ENCODE measurements at regions not wholly inside any gene's neighbourhood (a gene's known extent, or its start where the extent isn't known, plus 50 kb on each side); places are given as distances from the start of the nearest gene placed in this dataset.

DNA sequence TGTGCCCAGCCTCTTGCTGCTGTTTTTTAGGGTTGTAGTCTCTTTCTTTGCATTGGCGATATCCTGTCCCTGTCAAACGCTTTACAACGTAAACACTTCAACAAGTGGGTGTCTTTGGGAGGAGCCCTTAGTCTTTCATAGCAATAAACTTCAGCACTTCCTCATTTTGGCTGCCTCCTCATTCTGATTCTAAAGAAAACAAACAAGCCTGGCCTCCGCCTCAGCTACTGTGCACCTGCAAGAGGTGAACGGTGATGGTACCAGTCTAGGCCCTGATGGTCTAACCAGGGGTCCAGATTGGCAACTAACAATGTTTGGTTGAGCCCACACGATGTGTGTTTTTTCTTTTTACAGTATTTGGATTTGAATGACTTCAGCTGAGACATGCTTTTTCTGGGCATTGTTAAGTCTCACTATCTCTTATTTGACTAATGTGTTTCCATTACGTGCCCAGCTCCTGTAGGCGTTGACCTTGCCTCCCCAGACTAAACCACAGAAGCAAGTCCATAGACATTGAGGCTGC is 53.2 kb upstream of the CUL3 start (continued):
- TF ChIP-seq, protein P1, sequence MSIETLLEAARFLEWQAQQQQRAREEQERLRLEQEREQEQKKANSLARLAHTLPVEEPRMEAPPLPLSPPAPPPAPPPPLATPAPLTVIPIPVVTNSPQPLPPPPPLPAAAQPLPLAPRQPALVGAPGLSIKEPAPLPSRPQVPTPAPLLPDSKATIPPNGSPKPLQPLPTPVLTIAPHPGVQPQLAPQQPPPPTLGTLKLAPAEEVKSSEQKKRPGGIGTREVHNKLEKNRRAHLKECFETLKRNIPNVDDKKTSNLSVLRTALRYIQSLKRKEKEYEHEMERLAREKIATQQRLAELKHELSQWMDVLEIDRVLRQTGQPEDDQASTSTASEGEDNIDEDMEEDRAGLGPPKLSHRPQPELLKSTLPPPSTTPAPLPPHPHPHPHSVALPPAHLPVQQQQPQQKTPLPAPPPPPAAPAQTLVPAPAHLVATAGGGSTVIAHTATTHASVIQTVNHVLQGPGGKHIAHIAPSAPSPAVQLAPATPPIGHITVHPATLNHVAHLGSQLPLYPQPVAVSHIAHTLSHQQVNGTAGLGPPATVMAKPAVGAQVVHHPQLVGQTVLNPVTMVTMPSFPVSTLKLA (conservative IDR thresholded peaks at IDR 0.05) = no peak
- TF ChIP-seq ARID3A (IDR thresholded peaks at IDR 0.05; ENCODE audit: borderline replicate concordance, low read depth, low read length) = no peak
- peak; percentile 34 for TF ChIP-seq MEIS2 (IDR thresholded peaks at IDR 0.05; ENCODE audit: partially characterized antibody)
- TF ChIP-seq, protein P2, sequence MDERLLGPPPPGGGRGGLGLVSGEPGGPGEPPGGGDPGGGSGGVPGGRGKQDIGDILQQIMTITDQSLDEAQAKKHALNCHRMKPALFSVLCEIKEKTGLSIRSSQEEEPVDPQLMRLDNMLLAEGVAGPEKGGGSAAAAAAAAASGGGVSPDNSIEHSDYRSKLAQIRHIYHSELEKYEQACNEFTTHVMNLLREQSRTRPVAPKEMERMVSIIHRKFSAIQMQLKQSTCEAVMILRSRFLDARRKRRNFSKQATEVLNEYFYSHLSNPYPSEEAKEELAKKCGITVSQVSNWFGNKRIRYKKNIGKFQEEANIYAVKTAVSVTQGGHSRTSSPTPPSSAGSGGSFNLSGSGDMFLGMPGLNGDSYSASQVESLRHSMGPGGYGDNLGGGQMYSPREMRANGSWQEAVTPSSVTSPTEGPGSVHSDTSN (CRISPR knock-in tag; IDR thresholded peaks at IDR 0.05; ENCODE audit: low read depth) = no peak
- TF ChIP-seq, protein P2 (tag; conservative IDR thresholded peaks at IDR 0.05; ENCODE audit: low read depth) = 0 out of 2 replicates have a peak, but pooled peaks have one; percentile 12
- TF ChIP-seq LCOR (CRISPR knock-in tag; IDR thresholded peaks at IDR 0.05) = no peak
- TF ChIP-seq, protein P3, sequence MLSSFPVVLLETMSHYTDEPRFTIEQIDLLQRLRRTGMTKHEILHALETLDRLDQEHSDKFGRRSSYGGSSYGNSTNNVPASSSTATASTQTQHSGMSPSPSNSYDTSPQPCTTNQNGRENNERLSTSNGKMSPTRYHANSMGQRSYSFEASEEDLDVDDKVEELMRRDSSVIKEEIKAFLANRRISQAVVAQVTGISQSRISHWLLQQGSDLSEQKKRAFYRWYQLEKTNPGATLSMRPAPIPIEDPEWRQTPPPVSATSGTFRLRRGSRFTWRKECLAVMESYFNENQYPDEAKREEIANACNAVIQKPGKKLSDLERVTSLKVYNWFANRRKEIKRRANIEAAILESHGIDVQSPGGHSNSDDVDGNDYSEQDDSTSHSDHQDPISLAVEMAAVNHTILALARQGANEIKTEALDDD (IDR thresholded peaks at IDR 0.05) = 0 out of 2 replicates have a peak, but pooled peaks have one; percentile 22
- TF ChIP-seq, protein P4, sequence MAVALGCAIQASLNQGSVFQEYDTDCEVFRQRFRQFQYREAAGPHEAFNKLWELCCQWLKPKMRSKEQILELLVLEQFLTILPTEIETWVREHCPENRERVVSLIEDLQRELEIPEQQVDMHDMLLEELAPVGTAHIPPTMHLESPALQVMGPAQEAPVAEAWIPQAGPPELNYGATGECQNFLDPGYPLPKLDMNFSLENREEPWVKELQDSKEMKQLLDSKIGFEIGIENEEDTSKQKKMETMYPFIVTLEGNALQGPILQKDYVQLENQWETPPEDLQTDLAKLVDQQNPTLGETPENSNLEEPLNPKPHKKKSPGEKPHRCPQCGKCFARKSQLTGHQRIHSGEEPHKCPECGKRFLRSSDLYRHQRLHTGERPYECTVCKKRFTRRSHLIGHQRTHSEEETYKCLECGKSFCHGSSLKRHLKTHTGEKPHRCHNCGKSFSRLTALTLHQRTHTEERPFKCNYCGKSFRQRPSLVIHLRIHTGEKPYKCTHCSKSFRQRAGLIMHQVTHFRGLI (CRISPR knock-in tag; IDR thresholded peaks at IDR 0.05) = no peak
- TF ChIP-seq ZNF76 (CRISPR knock-in tag; IDR thresholded peaks at IDR 0.05; ENCODE audit: borderline replicate concordance) = no peak
- no peak for TF ChIP-seq MCM3 (IDR thresholded peaks at IDR 0.05)
- TF ChIP-seq, protein P5, sequence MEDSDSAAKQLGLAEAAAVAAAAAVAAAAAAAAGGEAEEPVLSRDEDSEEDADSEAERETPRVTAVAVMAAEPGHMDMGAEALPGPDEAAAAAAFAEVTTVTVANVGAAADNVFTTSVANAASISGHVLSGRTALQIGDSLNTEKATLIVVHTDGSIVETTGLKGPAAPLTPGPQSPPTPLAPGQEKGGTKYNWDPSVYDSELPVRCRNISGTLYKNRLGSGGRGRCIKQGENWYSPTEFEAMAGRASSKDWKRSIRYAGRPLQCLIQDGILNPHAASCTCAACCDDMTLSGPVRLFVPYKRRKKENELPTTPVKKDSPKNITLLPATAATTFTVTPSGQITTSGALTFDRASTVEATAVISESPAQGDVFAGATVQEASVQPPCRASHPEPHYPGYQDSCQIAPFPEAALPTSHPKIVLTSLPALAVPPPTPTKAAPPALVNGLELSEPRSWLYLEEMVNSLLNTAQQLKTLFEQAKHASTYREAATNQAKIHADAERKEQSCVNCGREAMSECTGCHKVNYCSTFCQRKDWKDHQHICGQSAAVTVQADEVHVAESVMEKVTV (CRISPR knock-in tag; IDR thresholded peaks at IDR 0.05) = no peak

Data from K562 (cell line).